ENCODE measurements at regions not wholly inside any gene's neighbourhood (a gene's known extent, or its start where the extent isn't known, plus 50 kb on each side); places are given as distances from the start of the nearest gene placed in this dataset.

DNA sequence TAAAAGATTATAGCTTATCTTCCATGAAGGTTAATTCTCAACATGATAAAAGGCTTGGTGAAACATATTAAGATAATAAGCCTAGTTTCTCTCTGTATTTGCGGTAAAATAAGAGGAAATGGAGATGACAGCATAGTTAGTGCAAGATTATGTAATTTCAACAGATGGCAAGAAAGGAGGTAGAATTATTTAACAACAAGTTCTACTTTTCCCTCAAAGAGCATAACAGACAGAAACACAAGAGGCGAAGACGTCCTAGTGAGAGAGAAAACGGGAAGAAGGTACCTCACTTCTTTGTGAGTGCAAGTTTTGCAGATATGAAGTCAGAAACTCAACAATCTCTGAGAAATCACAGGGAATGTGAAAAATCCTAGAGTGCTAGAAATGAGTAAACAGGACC, 144.8 kb upstream of the ADCY2 start:
- TF ChIP-seq GATA2 (IDR thresholded peaks at IDR 0.05; ENCODE audit: low read depth, low read length) (no peak), GATA3 (IDR thresholded peaks at IDR 0.05; ENCODE audit: low read depth, low read length) (no peak)
